HG03432 (cell line): ENCODE measurements at regions not wholly inside any gene's neighbourhood (a gene's known extent, or its start where the extent isn't known, plus 50 kb on each side); places are given as distances from the start of the nearest gene placed in this dataset.

Source experiments
- ATAC-seq: cut with Tn5 transposase; IDR thresholded peaks from one replicate; pipeline ENCODE4 v1.9.1; 2021; ENCODE audit warnings: mild to moderate bottlenecking, moderate library complexity; ENCODE audit not compliant: unreplicated experiment

DNA sequence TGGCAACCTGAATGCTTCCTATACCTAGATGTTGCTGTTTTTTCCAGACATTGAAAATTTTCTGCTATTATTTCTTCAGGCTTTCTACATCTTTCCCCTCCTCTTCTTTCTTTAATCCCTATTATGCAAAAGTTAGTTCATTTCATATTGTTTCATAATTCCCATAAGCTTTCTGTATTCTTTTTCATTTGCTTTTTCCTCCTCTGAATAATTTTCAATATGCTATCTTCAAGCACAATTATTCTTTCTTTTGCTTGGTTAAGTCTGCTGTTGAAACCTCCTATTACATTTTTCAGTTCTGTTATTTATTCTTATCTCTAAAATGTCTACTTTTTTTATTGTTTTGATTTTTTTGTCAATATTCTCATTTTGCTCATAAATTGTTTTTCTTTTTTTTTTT lies 947.1 kb upstream of the MIR17HG start:
- no peak for ATAC-seq

- ATAC-seq = no peak
These were observed 946.3 kb upstream of the MIR17HG start for GRCh38 chr13:90401150-90401549.

- ATAC-seq = no peak
These were observed 945.4 kb upstream of the MIR17HG start for GRCh38 chr13:90402102-90402501.

DNA sequence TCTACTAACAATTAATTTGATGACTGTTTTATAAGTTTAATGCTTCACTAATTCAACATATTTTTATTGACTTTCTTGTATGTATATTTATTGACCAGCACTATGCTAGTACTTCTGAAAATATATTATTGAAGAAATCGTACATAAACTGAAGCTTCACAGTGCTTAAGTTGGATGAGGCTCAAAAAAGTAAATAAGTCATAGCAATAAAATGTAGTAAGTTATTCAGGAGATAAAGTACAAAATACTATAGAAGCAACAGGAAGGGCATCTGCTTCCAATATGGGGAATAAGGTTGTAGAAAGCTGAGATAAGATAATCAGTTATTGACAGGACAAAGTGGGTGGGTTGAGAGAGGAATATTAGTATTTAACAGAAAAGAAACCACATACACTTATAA lies 944.9 kb upstream of the MIR17HG start:
- no peak for ATAC-seq

- ATAC-seq = no peak
These were observed 944.0 kb upstream of the MIR17HG start for GRCh38 chr13:90403330-90404082.

DNA sequence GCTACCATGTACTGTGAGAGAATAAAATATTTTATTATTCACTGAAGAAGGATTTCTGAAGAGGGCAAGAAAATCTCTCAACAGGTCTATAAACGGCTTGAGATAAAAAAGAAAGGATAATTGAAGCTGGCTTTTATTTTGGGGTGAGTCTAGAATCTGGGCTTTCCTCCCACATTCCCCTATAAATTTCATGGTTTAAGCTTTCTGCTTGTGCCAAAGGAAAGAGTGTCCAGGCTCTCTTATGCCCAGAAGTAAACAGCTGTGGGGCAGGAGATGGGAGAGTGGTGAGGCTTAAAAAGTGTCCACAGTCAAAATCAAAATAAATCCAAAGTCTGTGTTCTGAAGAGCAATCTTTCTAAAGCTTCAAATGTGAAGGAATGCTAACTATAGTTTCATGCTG lies 942.2 kb upstream of the MIR17HG start:
- no peak for ATAC-seq

DNA sequence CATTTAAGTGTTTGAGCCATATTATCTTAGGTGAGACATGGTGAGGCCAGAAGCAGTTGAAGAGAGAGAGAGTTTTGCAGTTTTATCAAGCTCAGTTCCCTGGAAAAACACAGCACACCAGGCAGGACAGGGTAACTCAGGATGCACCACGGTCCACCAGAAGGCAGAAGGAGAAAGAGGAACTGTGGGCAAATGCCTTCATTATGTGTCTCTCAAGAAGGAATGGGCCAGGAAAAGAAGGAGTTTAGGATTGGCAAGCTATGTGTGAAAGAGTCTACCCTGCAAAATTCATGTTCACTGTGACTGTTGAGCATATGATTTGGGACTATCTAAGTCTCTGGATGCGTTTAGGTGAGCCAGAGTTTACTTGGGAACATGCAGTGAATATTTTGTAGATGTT lies 934.5 kb upstream of the MIR17HG start:
- no peak for ATAC-seq

GRCh38 chr13:90413548-90413947 lies 933.9 kb upstream of the MIR17HG start:
- ATAC-seq = no peak

GRCh38 chr13:90414691-90415596 lies 932.5 kb upstream of the MIR17HG start:
- ATAC-seq = no peak

DNA sequence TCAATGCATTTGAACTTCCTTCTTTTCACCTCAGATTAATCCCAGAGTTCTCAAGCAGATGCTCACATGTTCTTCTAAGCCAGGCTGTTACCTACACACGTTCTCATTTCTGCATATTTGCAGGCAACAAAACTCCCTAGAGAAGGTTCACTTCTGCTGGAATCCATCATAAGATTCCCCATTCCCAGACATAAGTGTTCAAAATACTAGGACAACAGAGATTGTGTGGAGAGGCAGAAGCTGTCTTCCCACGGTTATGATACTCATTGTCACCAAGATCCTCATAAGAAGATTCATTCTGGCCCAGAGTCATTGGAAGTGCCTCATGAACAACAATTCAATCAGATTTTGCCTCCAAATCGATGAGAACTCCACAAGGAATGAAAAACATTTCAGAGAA lies 931.6 kb upstream of the MIR17HG start:
- ATAC-seq = no peak

DNA sequence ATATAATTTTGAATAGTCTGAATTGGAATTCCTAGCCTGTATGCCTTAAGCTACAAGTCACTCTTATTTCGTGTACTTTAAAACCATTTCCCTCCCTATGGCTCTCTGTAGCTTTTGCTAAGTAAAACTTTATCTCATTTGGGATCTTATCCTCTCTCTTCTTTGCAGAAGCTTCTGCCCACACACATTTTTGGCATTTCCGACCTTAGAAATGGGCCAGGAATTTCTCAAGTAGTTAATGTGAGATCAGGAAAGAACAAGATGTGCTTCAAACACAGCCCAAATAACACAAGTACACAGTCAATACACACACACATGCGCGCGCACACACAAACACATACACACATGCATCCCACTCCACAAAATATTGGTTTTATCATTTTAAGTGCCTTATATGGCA lies 931.0 kb upstream of the MIR17HG start:
- ATAC-seq = no peak

GRCh38 chr13:90416938-90417337 lies 930.5 kb upstream of the MIR17HG start:
- ATAC-seq = no peak

DNA sequence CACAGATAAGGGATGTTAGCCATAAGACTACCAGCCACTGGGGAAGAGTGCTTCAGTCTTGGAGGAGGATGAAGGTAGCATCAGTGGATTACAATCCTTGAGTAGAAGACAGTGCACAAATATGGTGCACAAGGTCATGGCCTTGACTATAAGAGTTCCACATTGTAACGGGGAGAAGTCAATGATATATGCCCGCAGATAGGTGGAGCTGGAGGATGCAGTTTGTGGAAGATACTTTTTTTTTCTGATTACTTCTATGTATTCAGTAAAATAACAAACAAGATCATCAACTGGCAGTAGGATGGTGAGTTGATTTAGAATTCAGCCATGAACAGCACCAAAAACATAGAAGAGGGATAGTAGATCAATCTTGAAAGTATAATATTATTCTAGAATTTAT lies 926.8 kb upstream of the MIR17HG start:
- ATAC-seq = no peak

- no peak for ATAC-seq
These were observed 919.9 kb upstream of the MIR17HG start for GRCh38 chr13:90427322-90428272.

GRCh38 chr13:90428522-90429210 lies 918.8 kb upstream of the MIR17HG start:
- no peak for ATAC-seq

DNA sequence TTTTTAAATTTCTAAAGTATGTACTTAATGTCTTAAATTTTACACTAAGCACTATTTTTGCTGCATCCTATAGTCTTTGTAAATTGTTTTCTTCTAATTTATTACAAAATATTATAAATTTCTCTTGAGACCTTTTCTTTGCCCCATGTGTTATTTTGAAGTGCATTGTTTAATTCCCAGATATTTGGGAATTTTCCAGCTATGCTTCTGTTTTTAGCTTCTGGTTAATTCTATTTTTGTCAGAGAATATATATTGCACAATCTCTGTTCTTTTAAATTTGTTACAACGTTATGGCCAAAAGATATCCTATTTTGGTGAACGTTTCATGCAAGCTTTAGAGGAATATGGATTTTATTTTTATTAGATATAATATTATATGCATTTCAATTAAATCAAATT lies 917.4 kb upstream of the MIR17HG start:
- ATAC-seq = no peak

GRCh38 chr13:90436697-90437096 lies 910.8 kb upstream of the MIR17HG start:
- ATAC-seq = no peak

GRCh38 chr13:90438576-90438975 lies 908.9 kb upstream of the MIR17HG start:
- no peak for ATAC-seq

- no peak for ATAC-seq
These were observed 904.2 kb upstream of the MIR17HG start for GRCh38 chr13:90443268-90443667.

DNA sequence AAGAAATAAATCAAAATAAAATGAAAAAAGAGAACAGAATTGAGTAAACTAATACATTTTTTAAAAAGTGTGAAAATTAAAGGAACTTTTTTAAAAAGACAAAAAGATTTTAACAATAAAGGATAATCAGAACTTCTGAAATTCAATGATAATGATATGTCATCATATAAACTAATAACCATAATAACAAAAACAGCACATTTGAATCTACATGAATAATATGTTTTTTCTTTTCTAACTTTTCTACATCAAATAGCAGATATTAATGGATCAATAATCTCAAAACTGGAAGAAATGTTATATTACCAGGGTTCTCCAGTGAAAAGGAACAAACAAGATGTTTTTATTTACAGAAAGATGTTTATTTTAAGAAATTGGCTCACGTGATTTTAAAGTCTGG lies 903.3 kb upstream of the MIR17HG start:
- ATAC-seq = no peak
